Thoracic aorta (tissue), 2 donors: ENCODE measurements at regions not wholly inside any gene's neighbourhood (a gene's known extent, or its start where the extent isn't known, plus 50 kb on each side); places are given as distances from the start of the nearest gene placed in this dataset.
"Not testable (repeated sequence)": the region's sequence is repeated elsewhere in the genome, so short reads cannot be mapped to it uniquely, and the experiment has no call there.

Experiments
- ATAC-seq: fragments of 150-250 bp; one replicate; pipeline ENCODE4 v1.8.0; 2017; ENCODE audit warnings: low read depth; ENCODE audit not compliant: insufficient number of reproducible peaks, low FRiP score
- DNase-seq: peaks from one replicate; pipeline ENCODE4 v3.0.0-alpha.2; 2020; ENCODE audit warnings: low spot score
- H3K27ac ChIP-seq, 2 donors: fragments of 200-600 bp; sonication (generic); 1 replicate in 1 of 2; 2 replicates in 1 of 2; pipeline ENCODE4 v1.5.1; 2016; ENCODE audit warnings: mild to moderate bottlenecking in 2 of 2, moderate library complexity in 2 of 2
- H3K27me3 ChIP-seq: fragments of 200-600 bp; sonication (generic); replicated peaks from 2 replicates; pipeline ENCODE4 v1.6.0; 2016; ENCODE audit warnings: mild to moderate bottlenecking; ENCODE audit not compliant: insufficient read depth
- H3K36me3 ChIP-seq: fragments of 200-600 bp; sonication (generic); one replicate; pipeline ENCODE4 v1.5.1; 2016
- H3K4me1 ChIP-seq, 2 donors: fragments of 200-600 bp; sonication (generic); 1 replicate in 1 of 2; 2 replicates in 1 of 2; pipeline versions ENCODE4 v1.5.1 to v1.6.0; 2016; ENCODE audit warnings: low read depth in 2 of 2, mild to moderate bottlenecking in 1 of 2; ENCODE audit not compliant: control insufficient read depth in 1 of 2
- H3K4me3 ChIP-seq: fragments of 200-600 bp; sonication (generic); 2 replicates; pipeline ENCODE4 v1.5.1; 2016; ENCODE audit warnings: mild to moderate bottlenecking
- H3K9me3 ChIP-seq: fragments of 200-600 bp; sonication (generic); 2 replicates; pipeline ENCODE4 v1.5.1; 2016
- CTCF ChIP-seq: fragments of 200-600 bp; sonication (generic); IDR thresholded peaks from one replicate; pipeline ENCODE4 v1.5.1; 2019; ENCODE audit warnings: antibody characterized with exemption

DNA sequence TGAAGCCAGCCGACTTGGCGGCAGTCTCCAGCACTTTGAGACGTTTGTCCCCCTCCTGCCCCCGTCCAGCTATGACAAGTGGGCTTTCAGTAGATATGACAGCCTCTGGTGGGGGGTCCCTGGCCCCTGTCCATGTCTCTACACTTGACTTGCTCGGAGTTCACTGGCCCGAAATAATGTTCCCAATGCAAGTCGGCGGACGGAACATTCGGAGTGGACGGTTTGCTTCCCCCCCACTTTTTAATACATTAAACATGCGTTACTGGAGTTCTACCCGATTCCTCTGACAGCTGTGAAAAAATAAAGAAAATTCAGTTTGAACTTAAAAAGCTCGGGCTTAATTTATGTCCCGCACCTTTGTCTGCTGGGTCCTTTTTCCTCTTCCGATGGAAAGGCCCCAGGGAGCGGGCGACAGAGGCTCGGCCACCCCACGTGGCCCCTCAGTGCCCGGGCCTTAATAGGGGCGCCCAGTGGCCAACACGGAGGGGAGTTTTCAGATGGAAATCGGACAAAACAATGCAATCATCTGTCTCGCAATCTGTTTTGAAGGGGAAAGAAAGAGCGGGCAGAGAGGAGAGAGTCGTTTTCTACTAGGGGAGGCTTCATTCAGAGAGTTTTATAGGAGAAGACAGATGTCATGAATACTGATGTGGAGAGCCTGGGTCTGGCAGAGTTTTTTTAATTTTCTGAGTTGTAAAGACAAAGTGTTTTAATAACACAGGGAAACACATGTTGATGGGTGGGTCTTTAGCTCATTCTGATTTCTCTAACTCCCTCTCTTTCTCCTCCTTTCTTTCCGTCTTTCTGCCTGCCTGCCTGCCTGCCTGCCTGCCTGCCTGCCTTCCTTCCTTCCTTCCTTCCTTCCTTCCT is 50.2 kb downstream of the SMIM38 start:
- H3K27ac ChIP-seq, result no peak overlapping the region
- H3K4me3 ChIP-seq, result no peak overlapping the region
- no peak for TF ChIP-seq CTCF
- H3K27me3 ChIP-seq, result no peaks in the 10 kb centered on the region
- H3K4me1 ChIP-seq, result peaks cover 4 to 10% of the 10 kb centered on the region in 2 donors
- H3K9me3 ChIP-seq, result no peaks in the 10 kb centered on the region
- no peaks in the 10 kb centered on the region for H3K36me3 ChIP-seq
- ATAC-seq (no peak), DNase-seq (no peak)

DNA sequence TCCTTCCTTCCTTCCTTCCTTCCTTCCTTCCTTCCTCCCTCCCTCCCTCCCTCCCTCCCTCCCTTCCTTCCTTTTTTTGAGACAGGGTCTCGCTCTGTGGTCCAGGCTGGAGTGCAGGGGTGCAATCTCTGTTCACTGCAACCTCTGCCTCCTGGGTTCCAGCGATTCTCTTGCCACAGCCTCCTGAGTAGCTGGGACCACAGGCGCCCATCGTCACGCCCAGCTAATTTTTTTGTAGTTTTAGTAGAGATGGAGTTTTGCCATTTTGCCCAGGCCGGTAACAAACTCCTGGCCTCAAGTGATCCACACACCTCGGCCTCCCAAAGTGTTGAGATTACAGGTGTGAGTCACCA is 50.9 kb downstream of the SMIM38 start:
- H3K27me3 ChIP-seq, DNase-seq, H3K9me3 ChIP-seq, ATAC-seq, H3K36me3 ChIP-seq, H3K4me3 ChIP-seq, H3K27ac ChIP-seq: not testable (repeated sequence)
- H3K4me1 ChIP-seq, result peaks cover 4 to 10% of the 10 kb centered on the region in 2 donors

DNA sequence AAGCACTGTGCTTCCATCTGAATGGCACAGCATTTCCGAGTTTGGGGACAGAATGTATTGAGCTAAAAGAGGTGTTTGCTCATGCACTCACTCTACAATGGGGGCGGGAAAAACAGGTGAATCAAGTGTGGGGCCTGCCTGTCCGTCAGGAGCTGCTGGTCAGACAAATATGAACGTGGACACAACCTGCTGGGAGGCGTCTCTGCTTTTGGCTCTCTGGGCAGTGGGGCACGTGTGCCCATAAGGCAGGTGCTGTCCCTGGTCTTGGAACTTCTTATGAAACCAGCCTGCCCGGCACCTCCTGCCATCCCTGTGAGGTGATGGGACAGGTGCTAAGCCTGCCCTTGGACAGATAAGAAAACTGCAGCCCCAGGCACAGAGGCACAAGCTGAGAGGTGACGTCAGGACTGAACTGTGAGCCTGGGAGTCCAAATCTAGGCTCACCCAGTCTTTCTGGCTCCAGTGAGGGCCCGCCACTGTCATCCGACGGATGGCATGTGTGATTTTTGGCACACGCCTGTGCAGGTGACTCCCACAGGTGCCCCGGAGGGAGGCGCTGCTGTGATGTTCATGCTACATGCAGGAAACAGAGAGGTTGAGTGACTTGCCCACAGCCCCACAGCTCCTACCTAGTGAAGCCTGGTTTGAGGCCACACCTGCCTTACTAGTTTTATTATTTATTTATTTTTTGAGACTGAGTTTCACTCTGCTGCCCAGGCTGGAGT is 51.6 kb downstream of the SMIM38 start:
- DNase-seq, result no peak
- no peak for TF ChIP-seq CTCF
- no peak for ATAC-seq

GRCh38 chr11:69208190-69209037 is 52.7 kb downstream of the SMIM38 start:
- no peak for TF ChIP-seq CTCF
- no peaks in the 10 kb centered on the region for H3K9me3 ChIP-seq
- no peak overlapping the region for H3K4me3 ChIP-seq
- no peaks in the 10 kb centered on the region for H3K36me3 ChIP-seq
- DNase-seq (no peak), ATAC-seq (no peak)
- H3K27me3 ChIP-seq, result no peaks in the 10 kb centered on the region
- no peak overlapping the region for H3K27ac ChIP-seq
- peaks cover 4 to 5% of the 10 kb centered on the region in 2 donors for H3K4me1 ChIP-seq

More for the DNA sequence above, 51.6 kb downstream of the SMIM38 start:
- no peaks in the 10 kb centered on the region for H3K36me3 ChIP-seq
- no peaks in the 10 kb centered on the region for H3K27me3 ChIP-seq
- no peak overlapping the region for H3K4me3 ChIP-seq
- no peak overlapping the region for H3K27ac ChIP-seq
- no peaks in the 10 kb centered on the region for H3K9me3 ChIP-seq
- peaks cover 4 to 10% of the 10 kb centered on the region in 2 donors for H3K4me1 ChIP-seq

DNA sequence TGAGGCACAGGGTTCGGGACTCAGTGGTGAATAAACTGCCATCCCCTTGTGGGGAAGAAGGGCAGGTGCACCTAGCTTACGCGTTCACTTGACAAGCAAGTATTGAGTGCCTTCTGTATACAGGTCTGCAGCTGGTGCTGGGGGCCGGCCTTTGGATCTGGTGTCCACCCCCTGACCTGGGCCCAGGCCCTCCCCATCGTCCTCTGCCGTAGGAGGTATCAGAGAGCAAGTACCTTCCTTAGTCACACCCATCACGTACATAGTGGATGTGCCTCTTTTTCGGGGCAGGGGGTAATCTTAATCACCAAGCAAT is 53.3 kb downstream of the SMIM38 start:
- DNase-seq, result no peak
- no peak overlapping the region for H3K27ac ChIP-seq

More for the DNA sequence above, 53.3 kb downstream of the SMIM38 start:
- Histone ChIP-seq H3K36me3 (no peaks in the 10 kb centered on the region), H3K27me3 (no peaks in the 10 kb centered on the region), H3K4me1 (no peaks in the 10 kb centered on the region), H3K9me3 (no peaks in the 10 kb centered on the region), H3K4me3 (no peak overlapping the region)
- no peak for ATAC-seq
- no peak for TF ChIP-seq CTCF
